ENCODE measurements at regions not wholly inside any gene's neighbourhood (a gene's known extent, or its start where the extent isn't known, plus 50 kb on each side); places are given as distances from the start of the nearest gene placed in this dataset.
"Not testable (repeated sequence)": the region's sequence is repeated elsewhere in the genome, so short reads cannot be mapped to it uniquely, and the experiment has no call there.

DNA sequence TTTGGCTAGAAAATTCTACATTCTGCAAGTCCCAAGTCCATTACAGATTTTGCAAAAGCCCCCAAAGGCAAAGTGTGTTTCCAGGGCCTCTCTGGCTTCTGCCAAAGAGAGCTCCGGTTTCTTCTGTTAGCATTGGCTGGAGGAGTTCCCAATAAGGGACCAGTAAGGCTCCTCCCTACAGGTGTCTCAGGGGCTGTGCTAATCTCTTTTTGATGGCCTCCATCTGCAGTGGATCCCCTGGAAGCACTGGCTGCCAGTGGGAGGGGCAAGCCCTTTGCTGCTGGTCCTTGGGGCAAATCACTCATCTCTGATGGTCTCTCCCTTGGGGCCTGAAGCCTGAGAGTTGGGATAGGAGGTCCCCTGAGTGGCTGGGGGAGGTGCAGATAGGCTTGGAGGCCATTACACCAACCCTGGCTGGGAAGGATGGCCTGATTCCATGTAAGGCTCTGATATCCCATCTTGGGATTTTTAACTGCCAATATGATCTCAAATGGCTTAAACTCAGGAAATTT is 89.1 kb upstream of the USP24 start:
- DNase-seq = no peak

DNA sequence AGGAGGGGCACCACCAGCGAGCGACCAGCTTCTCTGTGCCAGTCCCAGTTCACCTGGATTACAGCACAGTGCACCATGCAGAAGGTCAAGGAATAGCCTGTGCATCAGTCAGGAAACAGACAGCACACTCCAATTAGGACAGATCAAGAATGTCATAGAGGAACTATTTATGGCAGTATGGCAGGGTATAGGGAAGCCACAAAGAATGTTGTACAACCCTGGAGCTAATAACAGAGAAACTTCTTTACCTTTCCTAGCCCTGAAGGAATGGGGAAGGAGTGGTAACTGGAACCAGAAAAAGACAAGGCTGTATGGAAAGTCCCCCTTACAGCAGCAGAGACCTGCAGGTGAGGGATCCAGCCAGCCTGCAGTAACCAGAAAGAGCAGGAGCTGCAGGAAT is 87.8 kb upstream of the USP24 start:
- DNase-seq = no peak

DNA sequence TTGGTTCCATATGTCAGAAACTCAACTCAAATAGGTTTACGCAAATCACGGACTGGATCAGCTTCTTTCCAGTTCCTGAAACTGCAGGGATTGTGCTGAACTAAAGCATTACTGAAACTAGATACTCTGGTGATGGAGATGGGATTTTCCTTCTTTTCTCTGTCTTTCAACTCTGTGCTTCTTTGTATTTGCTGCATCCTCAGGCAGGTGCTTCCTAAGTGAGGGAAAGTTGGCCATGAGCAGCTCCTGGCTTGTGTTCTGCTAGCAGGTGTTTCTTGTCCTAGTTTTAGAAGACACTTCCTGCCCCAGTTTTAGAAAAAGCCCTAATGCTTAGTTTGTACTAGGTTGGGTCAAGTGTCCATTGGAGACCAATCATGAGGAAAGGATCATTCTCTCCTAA is 86.7 kb upstream of the USP24 start:
- no peak for DNase-seq

DNA sequence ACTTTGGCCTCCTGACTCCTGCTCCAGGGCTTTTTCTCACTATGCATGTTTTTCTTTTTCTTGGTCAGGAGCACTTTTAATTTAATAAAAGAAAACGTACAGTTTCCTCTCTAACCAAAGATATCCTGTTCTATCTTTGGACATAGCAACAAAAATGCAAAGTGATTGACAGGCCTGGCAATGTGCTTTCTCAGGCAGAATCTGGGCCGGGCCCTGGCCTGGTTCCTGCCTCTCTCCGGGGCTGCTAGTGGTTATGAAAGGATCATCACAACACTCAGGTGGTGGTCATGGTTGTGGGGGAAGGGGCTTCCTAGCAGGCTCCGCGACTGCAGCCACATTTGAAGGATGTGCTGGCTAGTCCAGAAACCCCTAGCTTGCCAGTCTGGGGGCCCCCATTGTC is 85.8 kb upstream of the USP24 start:
- no peak for DNase-seq

DNA sequence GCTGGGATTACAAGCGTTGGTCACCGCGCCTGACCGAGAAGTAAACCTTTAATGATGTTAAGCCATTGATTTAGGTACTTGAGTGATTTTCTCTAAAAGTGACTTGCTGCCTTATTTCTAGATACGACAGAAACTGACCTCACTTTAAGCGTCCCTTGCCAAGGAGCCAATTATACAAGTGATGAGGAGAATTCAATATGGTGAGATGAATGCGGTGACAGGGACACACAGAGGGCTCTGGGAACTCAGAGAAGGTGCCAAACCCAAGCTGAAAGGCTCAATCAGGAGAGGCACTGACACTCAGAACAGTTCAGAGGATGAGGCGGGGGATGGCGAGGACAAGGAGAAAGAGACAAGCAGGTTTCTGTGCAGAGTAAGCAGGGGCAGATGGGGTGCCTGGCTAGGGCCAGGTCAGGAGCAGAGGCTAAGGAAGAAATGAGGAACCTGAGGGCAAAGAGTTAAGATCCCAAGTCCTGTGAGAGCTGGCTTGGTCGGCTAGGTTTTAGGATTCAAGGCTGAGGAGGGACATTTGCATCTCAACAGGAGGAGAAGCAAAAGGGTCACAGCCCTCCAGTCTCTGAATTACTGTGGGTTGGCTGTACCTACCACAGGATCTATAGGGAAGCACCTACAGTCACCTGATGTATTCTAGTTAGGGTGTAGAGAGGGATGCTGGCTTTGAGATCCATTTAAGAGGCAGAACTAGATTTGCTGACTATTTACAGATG is 83.2 kb upstream of the USP24 start:
- DNase-seq = no peak

DNA sequence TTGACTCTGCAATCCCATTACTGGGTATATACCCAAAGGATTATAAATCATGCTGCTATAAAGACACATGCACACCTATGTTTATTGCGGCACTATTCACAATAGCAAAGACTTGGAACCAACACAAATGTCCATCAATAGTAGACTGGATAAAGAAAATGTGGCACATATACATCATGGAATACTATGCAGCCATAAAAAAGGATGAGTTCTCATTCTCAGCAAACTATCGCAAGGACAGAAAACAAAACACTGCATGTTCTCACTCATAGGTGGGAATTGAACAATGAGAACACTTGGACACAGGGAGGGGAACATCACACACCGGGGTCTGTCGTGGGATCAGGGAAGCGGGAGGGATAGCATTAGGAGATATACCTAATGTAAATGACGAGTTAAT is 81.1 kb upstream of the USP24 start:
- not testable (repeated sequence) for DNase-seq

DNA sequence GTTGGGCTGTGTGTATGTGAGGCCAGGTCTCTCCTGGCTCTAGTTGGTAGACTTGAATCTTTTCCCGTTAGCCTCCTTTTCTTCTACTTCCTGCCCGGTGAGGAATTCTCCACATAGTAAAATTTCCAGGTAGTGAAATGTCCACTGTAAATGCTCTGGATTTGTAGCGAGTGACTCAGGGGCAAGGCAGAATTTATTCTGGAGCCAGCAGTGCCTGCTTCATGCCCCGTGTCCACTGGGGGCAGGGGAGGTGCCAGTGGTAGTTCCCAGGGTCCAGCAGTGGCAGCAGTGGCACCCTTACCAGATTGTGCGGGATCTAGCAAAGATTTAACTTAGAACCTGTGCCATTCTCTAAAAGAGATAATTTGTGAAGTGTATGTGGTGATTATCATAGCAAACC is 74.5 kb upstream of the USP24 start:
- no peak for DNase-seq

DNA sequence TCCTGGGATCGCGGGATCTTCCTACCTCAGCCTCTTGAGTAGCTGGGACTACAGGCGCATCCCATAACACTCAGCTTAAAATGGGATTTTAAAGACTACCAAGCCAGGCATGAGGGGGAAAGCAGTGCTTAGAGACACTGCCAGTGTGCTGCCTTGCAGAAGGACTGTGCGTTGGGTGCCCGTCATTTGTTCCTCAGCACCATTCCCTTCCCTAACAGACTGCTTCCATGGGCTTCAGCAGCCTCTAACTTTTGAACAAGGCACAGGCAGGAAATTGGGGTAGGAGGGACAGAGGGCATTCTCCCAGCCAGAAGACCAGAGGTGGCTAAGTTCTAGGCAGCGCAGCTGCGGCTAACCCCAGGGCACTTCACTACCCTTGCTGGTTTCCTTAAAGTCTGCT is 73.9 kb upstream of the USP24 start:
- DNase-seq = no peak

DNA sequence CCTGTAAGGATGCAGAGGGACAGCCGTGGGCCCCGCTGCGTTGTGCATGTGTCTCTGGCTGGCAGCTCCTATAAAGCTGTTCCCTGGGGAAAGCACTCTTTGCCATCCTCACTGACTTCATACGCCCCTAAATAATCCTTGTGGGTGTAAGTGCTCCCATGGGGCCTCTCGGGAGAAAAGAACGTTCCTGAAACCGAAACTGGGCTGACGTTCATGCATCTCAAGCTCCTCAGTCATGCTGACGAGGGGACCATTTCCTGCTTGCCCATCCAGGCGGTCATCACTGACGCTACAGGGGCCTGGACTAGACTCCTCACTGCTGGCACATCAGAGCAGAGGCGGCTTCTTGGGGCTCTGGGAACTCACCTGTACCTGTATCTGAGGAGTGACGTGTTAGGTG is 73.1 kb upstream of the USP24 start:
- no peak for DNase-seq

DNA sequence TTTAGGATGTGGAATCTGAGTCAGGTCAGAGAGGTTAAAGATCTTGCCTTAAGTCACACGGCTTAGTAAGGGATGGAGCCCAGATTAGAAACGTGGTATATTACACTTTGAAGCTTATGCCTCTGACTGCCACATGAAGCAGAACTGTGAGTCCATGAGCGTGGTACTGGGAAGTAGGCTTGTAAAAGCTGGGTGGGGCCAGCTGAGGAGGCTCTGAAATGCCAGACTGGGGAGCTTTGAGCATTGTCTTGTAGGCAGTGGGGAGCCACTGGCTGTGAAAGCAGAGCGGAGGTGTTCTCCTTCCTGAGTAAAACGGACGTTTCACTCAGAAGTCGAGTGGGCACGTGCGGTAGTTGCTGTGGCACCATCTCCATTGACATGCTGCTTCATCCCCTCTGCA is 72.6 kb upstream of the USP24 start:
- no peak for DNase-seq

DNA sequence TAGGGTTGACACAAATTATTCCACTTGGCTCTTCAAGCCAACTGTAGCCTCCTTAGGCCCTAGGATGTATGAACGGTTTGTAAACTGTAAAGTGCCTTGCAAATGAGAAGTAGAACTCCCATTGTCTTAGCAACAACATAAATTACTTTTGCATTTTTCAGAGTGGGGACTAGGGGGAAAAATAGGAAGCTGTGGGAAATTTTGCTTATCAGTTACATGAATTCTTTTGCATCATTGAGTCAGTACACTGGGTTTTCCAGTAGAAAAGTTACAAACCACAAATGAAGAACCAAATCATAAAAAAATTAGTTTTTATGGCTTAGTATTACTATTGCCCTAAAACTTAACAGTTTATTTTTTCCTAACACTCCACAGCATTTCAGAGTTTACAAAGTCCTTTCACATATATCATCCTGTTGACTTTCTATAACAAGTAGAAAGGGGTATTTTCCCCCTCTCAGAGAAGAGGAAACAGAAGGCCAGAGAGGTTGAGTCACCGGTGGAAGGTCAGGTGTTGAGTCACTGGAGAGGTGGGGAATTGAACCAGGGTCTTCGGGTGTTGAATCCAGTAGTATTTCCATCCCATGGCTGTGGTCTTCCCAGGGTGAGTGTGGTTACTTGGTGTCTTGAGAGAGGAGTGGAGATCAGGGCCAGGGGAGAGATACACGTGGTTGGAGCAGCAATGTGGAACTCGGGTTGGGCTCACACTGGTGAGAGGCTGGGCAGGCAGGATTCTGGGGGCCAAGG is 71.9 kb upstream of the USP24 start:
- DNase-seq = no peak

DNA sequence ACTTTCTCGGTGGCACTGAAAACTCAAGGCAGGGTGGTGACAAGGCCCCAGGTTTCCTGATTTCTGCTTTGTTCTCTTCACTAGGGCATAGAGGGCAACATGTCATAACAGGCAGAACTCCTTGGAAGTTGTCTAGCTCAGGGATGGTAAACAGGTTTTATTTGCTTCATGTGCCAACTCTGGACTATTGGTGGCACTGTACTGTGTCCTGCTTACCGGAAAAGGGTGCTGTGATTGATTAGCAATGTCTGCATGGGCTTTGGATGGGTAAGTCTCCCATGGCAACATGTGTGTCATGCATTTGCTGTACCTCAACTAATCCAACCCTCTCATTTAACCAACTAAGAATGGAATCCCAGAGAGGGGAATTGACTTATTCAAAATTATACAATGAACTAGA is 70.7 kb upstream of the USP24 start:
- no peak for DNase-seq

DNA sequence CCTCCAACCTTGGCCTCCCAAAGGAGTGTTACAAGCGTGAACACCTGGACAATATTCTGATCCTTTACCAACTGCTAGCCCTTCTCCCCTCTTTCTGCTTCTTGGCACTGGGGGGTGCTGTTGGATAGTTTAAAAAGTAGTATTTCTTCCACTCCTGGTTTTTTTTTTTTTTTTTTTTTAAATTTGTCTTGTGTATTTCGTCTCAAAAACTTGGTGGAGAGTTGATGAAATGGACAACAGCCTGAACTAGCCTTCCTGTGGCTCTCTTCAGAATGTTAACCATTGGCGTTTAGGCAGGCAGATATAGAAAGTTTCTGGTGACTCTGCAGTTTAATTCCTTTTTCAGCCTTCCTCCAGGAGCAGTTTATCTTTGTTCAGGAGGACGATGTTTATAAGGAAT is 69.7 kb upstream of the USP24 start:
- peak in 1 of 2 experiments; percentile 4 for DNase-seq

DNA sequence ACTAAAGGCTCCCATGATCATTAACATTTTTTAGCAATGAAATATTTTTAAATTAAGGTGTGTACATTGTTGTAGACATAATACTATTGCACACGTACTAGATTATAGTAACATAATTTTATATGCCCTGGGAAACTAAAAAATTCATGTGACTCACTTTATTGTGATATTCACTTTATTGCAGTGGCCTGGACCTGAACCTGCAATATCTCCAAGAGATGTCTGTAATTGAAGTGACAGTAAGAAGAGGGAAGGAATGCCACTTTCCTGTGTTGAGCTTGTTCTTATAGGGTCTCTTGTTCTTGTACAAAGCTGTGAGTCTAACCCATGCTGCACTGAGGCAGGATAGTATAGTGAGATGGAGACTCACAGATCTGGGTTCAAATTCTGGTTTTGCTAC is 66.9 kb upstream of the USP24 start:
- DNase-seq = no peak

DNA sequence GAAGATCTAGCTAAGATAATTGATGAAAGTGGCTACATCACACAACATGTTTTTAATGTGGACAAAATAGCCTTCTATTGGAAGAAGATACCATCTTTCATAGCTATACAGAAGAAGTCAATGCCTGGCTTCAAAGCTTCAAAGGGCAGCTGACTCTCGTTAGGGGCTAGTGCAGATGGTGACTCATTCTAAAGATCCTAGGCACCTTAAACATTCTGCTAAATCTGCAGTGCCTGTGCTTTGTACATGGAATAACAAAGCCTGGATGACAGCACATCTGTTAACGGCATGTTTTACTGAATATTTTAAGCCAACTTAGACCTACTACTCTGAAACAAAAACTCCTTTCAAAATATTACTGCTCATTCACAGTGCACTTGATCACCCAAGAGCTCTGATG is 65.6 kb upstream of the USP24 start:
- DNase-seq = no peak

DNA sequence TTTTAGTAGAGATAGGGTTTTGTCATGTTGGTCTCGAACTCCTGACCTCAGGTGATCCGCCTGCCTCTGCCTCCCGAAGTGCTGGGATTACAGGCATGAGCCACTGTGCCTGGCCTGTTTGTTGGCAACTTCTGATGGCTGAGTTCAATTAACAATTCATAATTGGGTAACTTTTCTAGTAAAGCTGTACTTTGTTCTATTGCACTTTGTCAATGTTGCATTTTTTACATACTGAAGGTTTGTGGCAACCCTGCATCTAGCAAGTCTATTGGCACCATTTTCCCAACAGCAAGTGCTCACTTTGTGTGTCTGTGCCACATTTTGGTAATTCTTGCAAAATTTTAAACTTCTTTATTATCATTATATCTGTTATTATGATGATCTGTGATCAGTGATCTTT is 64.5 kb upstream of the USP24 start:
- no peak for DNase-seq

DNA sequence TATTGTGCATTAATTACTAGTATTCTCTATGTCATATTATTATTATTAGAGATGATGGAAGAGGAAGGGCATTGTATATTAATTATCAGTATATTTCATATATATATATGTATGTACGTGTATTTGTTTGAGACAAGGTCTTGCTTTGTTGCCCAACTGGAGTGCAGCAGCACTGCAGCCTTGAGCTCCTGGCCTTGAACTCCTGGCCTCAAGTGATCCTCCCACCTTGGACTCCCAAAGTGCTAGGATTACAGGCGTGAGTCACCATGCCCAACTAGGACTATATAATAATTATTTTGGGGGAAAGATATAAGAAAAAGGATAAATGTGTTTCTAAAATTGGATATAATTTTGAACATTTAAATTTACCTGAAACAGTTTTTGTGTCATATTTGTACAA is 63.2 kb upstream of the USP24 start:
- DNase-seq = no peak

DNA sequence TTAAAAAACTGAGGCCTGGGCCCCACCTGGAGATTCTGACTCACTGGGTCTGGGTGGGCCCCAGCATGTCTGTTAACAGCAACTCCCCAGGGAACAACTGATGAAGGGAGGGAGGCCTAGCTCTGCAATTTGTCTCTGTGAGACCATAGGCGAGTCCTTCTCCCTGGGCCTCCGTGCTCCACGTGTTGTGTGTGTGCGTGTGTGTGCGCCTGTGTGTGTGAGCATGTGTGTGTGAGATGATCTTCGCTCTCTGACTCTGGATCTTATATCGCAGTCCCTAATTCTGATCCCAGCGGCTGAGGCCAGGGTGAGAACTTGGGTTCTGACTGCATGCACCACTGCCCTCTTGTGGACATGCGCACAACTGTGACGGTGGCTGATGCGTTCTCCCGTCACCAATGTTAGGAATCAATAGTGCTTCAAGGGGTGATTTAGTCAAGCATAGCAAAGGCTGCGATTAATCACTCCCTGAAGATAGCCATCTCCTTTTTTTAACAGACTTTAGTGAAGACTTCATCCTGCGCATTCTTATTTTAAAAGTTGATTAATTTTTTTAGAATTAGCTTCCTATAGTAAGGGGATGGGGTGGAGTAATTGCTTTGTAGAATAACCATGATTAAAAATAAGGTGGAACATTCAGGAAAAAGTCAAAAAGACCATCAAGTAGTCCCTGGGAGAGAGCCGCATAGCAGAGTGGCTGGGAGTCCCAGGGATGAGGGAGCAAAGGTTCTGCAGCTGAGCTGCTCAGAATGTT is 62.4 kb upstream of the USP24 start:
- peak; percentile 54 to 64 for DNase-seq

DNA sequence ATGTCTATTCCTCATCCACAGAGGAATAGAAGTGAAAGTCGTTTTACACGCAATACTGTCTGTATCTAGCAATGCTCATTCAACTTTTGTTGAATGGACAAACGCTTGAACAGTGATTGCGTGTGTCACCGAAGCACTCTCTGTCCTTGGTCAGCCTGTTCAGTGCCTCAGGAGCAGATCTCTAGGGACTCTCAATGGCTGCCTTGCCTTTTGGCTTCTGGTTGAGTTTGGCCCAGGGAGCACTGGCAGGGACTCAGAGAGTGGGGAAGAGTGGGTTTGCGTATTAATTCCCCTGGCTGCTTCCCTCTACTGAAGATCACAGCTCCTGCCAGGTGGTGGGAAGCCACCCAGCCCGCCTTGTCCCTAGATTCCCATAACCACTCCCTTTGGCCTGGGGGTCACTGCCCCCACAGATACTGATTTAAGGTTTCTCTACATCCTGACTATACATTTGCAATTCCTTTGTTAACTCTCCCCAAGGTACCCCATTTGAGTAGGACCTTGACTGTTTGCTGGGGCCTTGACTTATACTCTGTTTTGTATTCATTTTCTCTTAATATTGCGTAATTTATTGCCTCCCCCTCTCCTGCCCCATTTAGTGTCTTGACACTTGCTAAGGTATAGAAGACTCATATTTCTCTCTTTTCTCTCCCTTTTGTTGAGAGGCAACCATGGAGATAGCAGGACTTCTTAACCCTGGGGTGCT is 61.7 kb upstream of the USP24 start:
- no peak for DNase-seq

DNA sequence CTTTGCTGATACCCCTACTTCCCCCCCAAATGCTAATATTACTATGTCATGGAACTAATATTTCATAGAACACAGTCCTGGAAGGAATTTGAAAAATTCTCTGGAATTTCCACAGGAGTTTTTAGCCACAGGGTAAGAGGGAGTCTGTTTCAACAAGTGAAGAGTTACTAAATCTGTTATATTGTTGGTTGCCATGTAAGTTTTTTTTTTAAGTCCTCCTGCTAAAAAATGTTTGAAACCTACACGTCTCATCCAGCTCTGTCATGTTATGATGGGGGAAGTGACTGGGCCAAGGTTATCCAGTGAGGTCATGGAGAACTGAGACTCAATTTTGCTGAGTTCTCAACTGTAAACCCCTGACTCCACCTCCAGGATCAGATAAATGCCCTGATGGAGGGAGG is 60.8 kb upstream of the USP24 start:
- DNase-seq = no peak

DNA sequence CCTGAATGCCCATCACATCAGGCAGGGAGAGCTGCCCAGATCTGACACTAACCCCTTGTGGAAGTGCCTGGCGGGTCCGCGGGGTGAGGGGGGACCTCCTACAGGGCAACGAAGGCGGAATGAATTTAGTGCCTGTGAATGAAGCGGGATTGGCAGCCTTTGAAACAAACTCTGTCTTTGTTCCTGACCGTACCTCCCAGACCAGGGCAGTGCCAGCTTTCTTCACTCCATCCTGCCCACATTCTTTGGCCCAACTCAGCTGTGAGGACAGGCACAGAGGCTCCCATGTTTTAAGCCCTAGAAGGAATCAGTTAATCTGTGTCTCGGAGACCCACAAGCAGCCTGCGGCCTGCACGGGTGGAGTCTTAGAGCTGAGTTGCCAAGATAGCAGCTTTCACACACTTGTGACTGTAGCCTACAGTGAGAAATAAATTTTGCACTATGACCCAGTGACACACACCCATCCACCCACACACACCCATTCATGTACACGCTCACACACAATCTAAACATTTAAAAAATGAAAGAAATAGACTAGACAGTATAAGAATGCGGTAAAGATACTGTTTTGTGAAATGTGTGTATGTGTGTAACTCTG is 60.1 kb upstream of the USP24 start:
- DNase-seq = no peak

DNA sequence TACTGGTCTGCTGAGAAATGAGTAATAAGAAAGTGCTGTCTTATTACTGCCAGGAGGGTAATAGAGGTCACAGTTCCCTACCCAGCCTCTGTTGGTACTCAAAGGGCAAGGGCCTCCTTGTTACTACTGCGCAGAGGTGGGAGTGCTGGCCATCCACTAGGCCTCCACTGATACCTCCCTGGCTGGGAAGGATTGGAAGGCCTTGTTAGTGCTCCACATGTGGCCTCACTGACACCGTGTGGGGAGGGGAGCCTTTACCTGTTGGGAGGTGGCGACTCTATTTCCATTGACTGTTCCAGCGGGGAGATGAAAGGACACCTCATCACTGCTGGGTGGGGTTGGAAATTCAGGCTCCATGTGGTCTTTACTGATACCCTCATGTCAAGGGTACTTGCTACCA is 57.8 kb upstream of the USP24 start:
- DNase-seq = no peak

All from NCI-H1930 (cell line).